ENCODE measurements at regions not wholly inside any gene's neighbourhood (a gene's known extent, or its start where the extent isn't known, plus 50 kb on each side); places are given as distances from the start of the nearest gene placed in this dataset.
"Not testable (repeated sequence)": the region's sequence is repeated elsewhere in the genome, so short reads cannot be mapped to it uniquely, and the experiment has no call there.

- DNase-seq (ENCODE audit: low read depth), result no peak
- H3K4me3 ChIP-seq (ENCODE audit: low read length), result no peak overlapping the region
- TF ChIP-seq, protein P1, sequence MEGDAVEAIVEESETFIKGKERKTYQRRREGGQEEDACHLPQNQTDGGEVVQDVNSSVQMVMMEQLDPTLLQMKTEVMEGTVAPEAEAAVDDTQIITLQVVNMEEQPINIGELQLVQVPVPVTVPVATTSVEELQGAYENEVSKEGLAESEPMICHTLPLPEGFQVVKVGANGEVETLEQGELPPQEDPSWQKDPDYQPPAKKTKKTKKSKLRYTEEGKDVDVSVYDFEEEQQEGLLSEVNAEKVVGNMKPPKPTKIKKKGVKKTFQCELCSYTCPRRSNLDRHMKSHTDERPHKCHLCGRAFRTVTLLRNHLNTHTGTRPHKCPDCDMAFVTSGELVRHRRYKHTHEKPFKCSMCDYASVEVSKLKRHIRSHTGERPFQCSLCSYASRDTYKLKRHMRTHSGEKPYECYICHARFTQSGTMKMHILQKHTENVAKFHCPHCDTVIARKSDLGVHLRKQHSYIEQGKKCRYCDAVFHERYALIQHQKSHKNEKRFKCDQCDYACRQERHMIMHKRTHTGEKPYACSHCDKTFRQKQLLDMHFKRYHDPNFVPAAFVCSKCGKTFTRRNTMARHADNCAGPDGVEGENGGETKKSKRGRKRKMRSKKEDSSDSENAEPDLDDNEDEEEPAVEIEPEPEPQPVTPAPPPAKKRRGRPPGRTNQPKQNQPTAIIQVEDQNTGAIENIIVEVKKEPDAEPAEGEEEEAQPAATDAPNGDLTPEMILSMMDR (IDR thresholded peaks at IDR 0.05; ENCODE audit: insufficient read depth, low read depth, low read length, missing control alignments), result no peak
Observed at GRCh38 chr12:125341422-125341821, 276.2 kb downstream of the AACS start.

- TF ChIP-seq, protein P1 (IDR thresholded peaks at IDR 0.05; ENCODE audit: insufficient read depth, low read depth, low read length, missing control alignments), result no peak
- DNase-seq (ENCODE audit: low read depth), result no peak
- no peak overlapping the region for H3K4me3 ChIP-seq (ENCODE audit: low read length)
Observed at GRCh38 chr12:125343649-125344048, 278.4 kb downstream of the AACS start.

- no peak overlapping the region for H3K4me3 ChIP-seq (ENCODE audit: low read length)
- no peak for DNase-seq (ENCODE audit: low read depth)
- TF ChIP-seq, protein P1 (IDR thresholded peaks at IDR 0.05; ENCODE audit: insufficient read depth, low read depth, low read length, missing control alignments), result no peak
Observed at GRCh38 chr12:125346362-125346761, 281.1 kb downstream of the AACS start.

DNA sequence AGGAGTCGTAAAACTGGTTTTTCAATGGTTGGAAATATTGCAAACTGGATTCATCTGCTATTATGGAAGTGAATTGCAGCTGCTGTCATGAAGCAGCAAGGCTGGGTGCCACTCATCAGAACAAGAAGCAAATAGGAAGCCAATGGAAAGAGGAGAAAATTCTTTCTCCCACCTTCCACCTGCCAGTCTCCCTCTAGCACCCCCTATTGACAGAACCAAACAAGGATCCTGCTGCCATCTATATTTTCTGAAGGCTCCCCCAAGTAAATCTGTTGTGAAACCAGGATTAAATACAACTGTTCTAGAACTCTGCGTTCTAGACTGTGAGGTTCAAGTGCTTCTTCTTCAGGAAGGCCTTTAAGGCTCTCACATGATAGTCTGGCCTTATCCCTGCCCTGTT lies 286.6 kb downstream of the AACS start:
- no peak for DNase-seq (ENCODE audit: low read depth)
- H3K4me3 ChIP-seq (ENCODE audit: low read length), result no peak overlapping the region
- TF ChIP-seq, protein P1 (IDR thresholded peaks at IDR 0.05; ENCODE audit: insufficient read depth, low read depth, low read length, missing control alignments), result no peak

- not testable (repeated sequence) for DNase-seq (ENCODE audit: low read depth); H3K4me3 ChIP-seq (ENCODE audit: low read length)
Observed at GRCh38 chr12:125353002-125353401, 287.8 kb downstream of the AACS start.

- TF ChIP-seq, protein P1 (IDR thresholded peaks at IDR 0.05; ENCODE audit: insufficient read depth, low read depth, low read length, missing control alignments), result no peak
- DNase-seq (ENCODE audit: low read depth), result no peak
- no peak overlapping the region for H3K4me3 ChIP-seq (ENCODE audit: low read length)
Observed at GRCh38 chr12:125353871-125354270, 288.6 kb downstream of the AACS start.

GRCh38 chr12:125355614-125356013 lies 290.4 kb downstream of the AACS start:
- no peak for DNase-seq (ENCODE audit: low read depth)
- H3K4me3 ChIP-seq (ENCODE audit: low read length), result no peak overlapping the region
- TF ChIP-seq, protein P1 (IDR thresholded peaks at IDR 0.05; ENCODE audit: insufficient read depth, low read depth, low read length, missing control alignments), result no peak

DNA sequence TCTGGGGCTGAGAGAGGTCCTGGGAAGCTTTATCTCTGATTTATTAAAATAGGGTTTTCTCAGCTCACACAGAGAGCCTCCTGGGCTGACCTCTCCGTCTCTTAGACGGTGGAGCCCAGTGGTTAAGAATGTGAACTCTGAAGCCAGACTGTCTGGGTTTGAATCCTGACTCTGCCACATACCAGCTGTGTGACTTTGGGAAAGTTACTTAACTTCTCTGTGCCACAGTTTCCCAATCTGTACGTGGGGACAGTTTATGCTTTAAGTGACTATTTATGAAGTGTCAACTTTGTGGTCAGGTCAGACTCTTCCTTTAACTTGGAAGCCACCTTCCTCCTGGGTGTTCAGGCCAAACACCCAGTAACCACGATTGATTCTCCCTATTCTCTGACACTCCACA lies 290.9 kb downstream of the AACS start:
- no peak overlapping the region for H3K4me3 ChIP-seq (ENCODE audit: low read length)
- TF ChIP-seq, protein P1 (IDR thresholded peaks at IDR 0.05; ENCODE audit: insufficient read depth, low read depth, low read length, missing control alignments), result no peak
- DNase-seq (ENCODE audit: low read depth), result no peak

All from epithelial cell of esophagus (primary cell).